CD4-positive, alpha-beta T cell treated with Interleukin-10 for 1 hour (primary cell): ENCODE measurements at regions not wholly inside any gene's neighbourhood (a gene's known extent, or its start where the extent isn't known, plus 50 kb on each side); places are given as distances from the start of the nearest gene placed in this dataset.

Experiments used
- DNase-seq: peaks from one replicate; pipeline ENCODE4 v3.0.0-alpha.2; 2020

DNA sequence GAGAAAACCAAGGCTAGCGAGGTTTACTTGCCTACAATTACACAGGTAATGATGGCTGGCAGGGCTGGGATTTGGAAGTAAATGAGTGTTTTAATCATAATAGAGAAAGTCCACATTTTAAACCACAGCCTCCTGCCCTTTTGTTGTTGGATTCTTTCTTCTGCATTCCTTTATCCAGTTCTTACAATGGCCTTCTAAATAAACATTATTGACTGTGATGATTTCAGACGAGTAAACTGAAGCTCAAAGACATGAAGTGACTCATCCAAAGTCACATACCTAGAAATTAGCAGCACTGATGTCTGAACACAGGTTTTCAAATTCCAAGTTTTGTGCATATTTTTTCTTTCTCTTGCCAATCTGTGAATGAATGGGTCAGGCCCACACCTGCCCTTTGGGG, 51.2 kb upstream of the C1QTNF7 start:
- DNase-seq = no peak
